IMR-90 (cell line): ENCODE measurements at regions not wholly inside any gene's neighbourhood (a gene's known extent, or its start where the extent isn't known, plus 50 kb on each side); places are given as distances from the start of the nearest gene placed in this dataset.

ENCODE experiments used
- ATAC-seq: fragments of 200-7000 bp; cut with Tn5 transposase; 2 replicates; pipeline ENCODE4 v1.9.1; 2020; ENCODE audit warnings: low read depth, mild to moderate bottlenecking, moderate library complexity
- BruUV-seq: library from RNA; stranded (reverse); fragments of 400-500 nt; replicated peaks from 2 replicates; lab custom pipeline; 2021; lab: Mats Ljungman, UMichigan
- CTCF ChIA-PET: fragments of 300-600 bp; formaldehyde crosslinking; extraction: SDS; loops from one replicate; lab custom pipeline; 2021; ENCODE audit warnings: antibody characterized with exemption; lab: Yijun Ruan, JAX
- POLR2A ChIA-PET: fragments of 300-600 bp; sonication (Branson Sonifier 250); formaldehyde crosslinking; loops from one replicate; lab custom pipeline; 2022; ENCODE audit warnings: antibody characterized with exemption; ENCODE audit not compliant: unreplicated experiment; lab: Charles Lee
- DNase-seq: peaks from one replicate; pipeline ENCODE4 v3.0.0; 2013
- H2AFZ ChIP-seq: replicated peaks from 2 replicates; pipeline ENCODE3; 2013; ENCODE audit warnings: low read length, mild to moderate bottlenecking; ENCODE audit not compliant: poor library complexity
- H2AK5ac ChIP-seq: 2 replicates; pipeline ENCODE4 v1.6.1; 2013; ENCODE audit warnings: low read depth, low read length, inconsistent platforms
- H2AK9ac ChIP-seq: replicated peaks from 2 replicates; pipeline ENCODE3; 2013; ENCODE audit warnings: mild to moderate bottlenecking, low read depth, low read length, moderate library complexity; ENCODE audit not compliant: poor library complexity
- H2BK120ac ChIP-seq: 2 replicates; pipeline ENCODE4 v1.6.1; 2013; ENCODE audit warnings: low read depth, low read length, inconsistent platforms
- H2BK15ac ChIP-seq: 3 replicates; pipeline ENCODE4 v1.6.1; 2013; ENCODE audit warnings: low read depth, low read length, inconsistent platforms
- H2BK20ac ChIP-seq: 2 replicates; pipeline ENCODE4 v1.6.1; 2013; ENCODE audit warnings: low read depth, mild to moderate bottlenecking, inconsistent platforms, low read length, moderate library complexity
- H2BK5ac ChIP-seq: 2 replicates; pipeline ENCODE4 v1.6.1; 2013; ENCODE audit warnings: mild to moderate bottlenecking, low read depth, low read length, inconsistent platforms; ENCODE audit not compliant: poor library complexity, severe bottlenecking
- H3K14ac ChIP-seq: replicated peaks from 2 replicates; pipeline ENCODE4 v1.6.1; 2013; ENCODE audit warnings: low read depth, low read length, inconsistent platforms
- H3K18ac ChIP-seq: 2 replicates; pipeline ENCODE4 v1.6.1; 2013; ENCODE audit warnings: low read depth, low read length, control low read depth
- H3K23ac ChIP-seq: 2 replicates; pipeline ENCODE4 v1.6.1; 2013; ENCODE audit warnings: low read depth, low read length, inconsistent platforms
- H3K27ac ChIP-seq: 2 replicates; pipeline ENCODE4 v1.5.1; 2013; ENCODE audit warnings: mild to moderate bottlenecking, control low read depth, low read length; ENCODE audit not compliant: insufficient read depth
- H3K27me3 ChIP-seq: 2 replicates; pipeline ENCODE4 v1.6.1; 2013; ENCODE audit warnings: low read length; ENCODE audit not compliant: control insufficient read depth, insufficient read depth
- H3K36me3 ChIP-seq: 2 replicates; pipeline ENCODE4 v1.6.1; 2013; ENCODE audit warnings: low read length, mixed read lengths; ENCODE audit not compliant: control insufficient read depth, insufficient read depth
- H3K4ac ChIP-seq: 2 replicates; pipeline ENCODE4 v1.6.1; 2013; ENCODE audit warnings: low read depth, low read length, inconsistent platforms
- H3K4me1 ChIP-seq: 2 replicates; pipeline ENCODE4 v1.6.1; 2013; ENCODE audit warnings: low read length, mixed read lengths; ENCODE audit not compliant: control insufficient read depth, insufficient read depth
- H3K4me2 ChIP-seq: 2 replicates; pipeline ENCODE4 v1.6.1; 2013; ENCODE audit warnings: low read depth, mild to moderate bottlenecking, control low read depth, low read length, moderate library complexity
- H3K4me3 ChIP-seq: 2 replicates; pipeline ENCODE4 v1.5.1; 2013; ENCODE audit warnings: low read depth, mild to moderate bottlenecking, control low read depth, low read length, moderate library complexity; ENCODE audit not compliant: insufficient read depth
- H3K56ac ChIP-seq: 2 replicates; pipeline ENCODE4 v1.6.1; 2013; ENCODE audit warnings: low read length, inconsistent platforms; ENCODE audit not compliant: insufficient read depth; ENCODE audit errors: extremely low read depth
- H3K79me1 ChIP-seq, 2 experiments: 2 replicates each; pipeline ENCODE4 v1.6.1; 2013; ENCODE audit warnings: low read length in 2 of 2, inconsistent platforms in 1 of 2, low read depth in 1 of 2
- H3K9ac ChIP-seq: 2 replicates; pipeline ENCODE4 v1.6.1; 2013; ENCODE audit warnings: low read depth, low read length, control low read depth
- H3K9me1 ChIP-seq: 2 replicates; pipeline ENCODE4 v1.6.1; 2013; ENCODE audit warnings: low read length, inconsistent platforms; ENCODE audit not compliant: insufficient read depth
- H3K9me3 ChIP-seq: 2 replicates; pipeline ENCODE4 v1.6.1; 2013; ENCODE audit warnings: low read length; ENCODE audit not compliant: control insufficient read depth, insufficient read depth
- H4K20me1 ChIP-seq: 2 replicates; pipeline ENCODE4 v1.6.1; 2013; ENCODE audit warnings: low read length, inconsistent platforms; ENCODE audit not compliant: insufficient read depth
- H4K5ac ChIP-seq: 2 replicates; pipeline ENCODE4 v1.6.1; 2013; ENCODE audit warnings: mild to moderate bottlenecking, low read depth, low read length, control low read depth
- H4K8ac ChIP-seq, 2 experiments: 2 replicates each; pipeline ENCODE4 v1.6.1; 2013; ENCODE audit warnings: low read depth in 2 of 2, low read length in 2 of 2, control low read depth in 1 of 2, inconsistent platforms in 1 of 2
- H4K91ac ChIP-seq: 2 replicates; pipeline ENCODE4 v1.6.1; 2013; ENCODE audit warnings: low read depth, low read length, inconsistent platforms; ENCODE audit not compliant: insufficient read depth
- FOS ChIP-seq: fragments of 150-350 bp; IDR thresholded peaks from 2 replicates; pipeline ENCODE4 v1.6.1; 2016; ENCODE audit warnings: low read depth, low read length
- MAFK ChIP-seq: IDR thresholded peaks from 2 replicates; pipeline ENCODE4 v1.6.1; 2012; ENCODE audit warnings: low read depth, low read length, improper control_type of control experiment
- MAZ ChIP-seq: IDR thresholded peaks from 2 replicates; pipeline ENCODE4 v1.6.1; 2012; ENCODE audit warnings: low read depth, mild to moderate bottlenecking, low read length, improper control_type of control experiment, moderate library complexity, borderline replicate concordance
- MXI1 ChIP-seq: IDR thresholded peaks from 2 replicates; pipeline ENCODE4 v1.6.1; 2012; ENCODE audit warnings: low read depth, mild to moderate bottlenecking, low read length, moderate library complexity, borderline replicate concordance
- NFE2L2 ChIP-seq: fragments of 150-350 bp; IDR thresholded peaks from 2 replicates; pipeline ENCODE4 v1.6.1; 2016; ENCODE audit warnings: low read depth, mild to moderate bottlenecking, low read length
- POLR2A ChIP-seq: IDR thresholded peaks from 2 replicates; pipeline ENCODE4 v1.6.1; 2012; ENCODE audit warnings: mild to moderate bottlenecking, low read depth, low read length
- RAD21 ChIP-seq: IDR thresholded peaks from 2 replicates; pipeline ENCODE4 v1.6.1; 2012; ENCODE audit warnings: low read length, improper control_type of control experiment
- RCOR1 ChIP-seq: IDR thresholded peaks from 2 replicates; pipeline ENCODE4 v1.6.1; 2012; ENCODE audit warnings: mild to moderate bottlenecking, low read length, improper control_type of control experiment; ENCODE audit not compliant: insufficient replicate concordance
- SMC3 ChIP-seq: fragments of 150-350 bp; IDR thresholded peaks from 2 replicates; pipeline ENCODE4 v1.6.1; 2016; ENCODE audit warnings: low read depth, mild to moderate bottlenecking, antibody characterized with exemption, low read length, moderate library complexity
- WGBS, 2 experiments: methylation state at CpG; one replicate each; pipeline versions ENCODE4 v1.1.5 to v1.1.7; 2013; ENCODE audit warnings: missing lambda C conversion rate in 2 of 2; ENCODE audit not compliant: insufficient read length in 1 of 2; ENCODE audit errors: extremely low coverage in 2 of 2; 5-methylcytosine and 5-hydroxymethylcytosine counted together
- dilution Hi-C: fragments of 300-500 bp; cut with HindIII; formaldehyde crosslinking; loops from one replicate; pipeline ENCODE4 v1.14.3; 2018; ENCODE audit warnings: low sequenced_read_pairs; ENCODE audit not compliant: unreplicated experiment
- in situ Hi-C: fragments of 300-500 bp; cut with MboI; formaldehyde crosslinking; loops from 3 replicates; pipeline ENCODE4 v1.14.3; 2019; ENCODE audit warnings: low sequenced_read_pairs, inconsistent platforms, mixed read lengths
- intact Hi-C: fragments of 100-400 bp; cut with micrococcal nuclease; formaldehyde crosslinking; loops from 2 replicates; pipeline ENCODE4 v1.10.0; 2022
- TF ChIP-seq, protein P1 (sequence below): fragments of 150-350 bp; IDR thresholded peaks from 2 replicates; pipeline ENCODE4 v1.6.1; 2016; ENCODE audit warnings: low read depth, mild to moderate bottlenecking, low read length, moderate library complexity, borderline replicate concordance
- TF ChIP-seq, protein P2 (sequence below): conservative IDR thresholded peaks from 2 replicates; pipeline ENCODE4 v1.5.1; 2012; ENCODE audit warnings: mild to moderate bottlenecking, low read depth, low read length, improper control_type of control experiment
- TF ChIP-seq, protein P3 (sequence below): fragments of 150-350 bp; IDR thresholded peaks from 2 replicates; pipeline ENCODE4 v1.6.1; 2017; ENCODE audit warnings: mild to moderate bottlenecking, antibody characterized with exemption, low read length, low read depth

DNA sequence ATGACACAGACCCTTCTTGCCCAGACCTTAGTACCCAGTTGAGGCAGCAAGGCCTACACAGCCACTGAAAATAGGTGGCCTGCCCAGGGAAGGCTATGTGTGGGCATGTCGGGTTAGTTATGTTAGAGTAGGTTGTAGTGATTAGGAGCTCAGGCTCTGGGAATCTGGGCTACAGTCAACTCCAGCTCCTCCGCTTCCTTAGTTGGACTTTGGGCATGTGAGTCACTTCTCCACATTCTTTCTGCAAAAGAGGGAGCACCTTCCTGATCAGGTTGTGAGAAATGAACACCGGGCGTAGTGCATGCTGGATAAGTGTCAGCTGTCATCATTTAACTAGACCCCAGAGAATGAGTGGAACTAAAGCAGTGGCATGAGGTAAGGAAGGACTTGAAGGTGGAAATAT is 64.8 kb downstream of the ARHGAP35 start:
- WGBS, 2 experiments: 100% methylated on average over 1 of the region's 4 CpGs; no CpG with 5 or more reads in 1 of the 2 experiments
- H3K23ac ChIP-seq: no peak overlapping the region; the same call in 1 of the 2 replicates
- peak overlapping the region; percentile 39; the same call in 1 of the 2 replicates for H3K4ac ChIP-seq
- no peak overlapping the region for H3K27ac ChIP-seq
- no TSS peak for BruUV-seq
- POLR2A ChIA-PET: no interaction called here
- H3K9me1 ChIP-seq: peaks cover 26% of the 10 kb centered on the region
- H2BK20ac ChIP-seq: no peak overlapping the region
- H3K27me3 ChIP-seq: no peaks in the 10 kb centered on the region
- peak overlapping the region; percentile 6 for H2BK5ac ChIP-seq
- no peak overlapping the region for H2AFZ ChIP-seq
- peaks cover 63% of the 10 kb centered on the region for H4K20me1 ChIP-seq
- no peak overlapping the region for H3K4me2 ChIP-seq
- no peak for DNase-seq
- no peak overlapping the region for H3K56ac ChIP-seq
- H3K9ac ChIP-seq: no peak overlapping the region
- peak overlapping the region; percentile 58; the same call in 1 of the 2 replicates for H3K14ac ChIP-seq
- no peak overlapping the region for H3K18ac ChIP-seq
- intact Hi-C loops (no loop called here), dilution Hi-C loops (no loop called here), in situ Hi-C loops (no loop called here)
- no peak overlapping the region for H2BK120ac ChIP-seq
- no peak for TF ChIP-seq SMC3
- TF ChIP-seq MAFK: no peak
- no peak for TF ChIP-seq POLR2A
- no peak for TF ChIP-seq RCOR1
- TF ChIP-seq MXI1: no peak
- TF ChIP-seq MAZ: no peak
- TF ChIP-seq, protein P1, sequence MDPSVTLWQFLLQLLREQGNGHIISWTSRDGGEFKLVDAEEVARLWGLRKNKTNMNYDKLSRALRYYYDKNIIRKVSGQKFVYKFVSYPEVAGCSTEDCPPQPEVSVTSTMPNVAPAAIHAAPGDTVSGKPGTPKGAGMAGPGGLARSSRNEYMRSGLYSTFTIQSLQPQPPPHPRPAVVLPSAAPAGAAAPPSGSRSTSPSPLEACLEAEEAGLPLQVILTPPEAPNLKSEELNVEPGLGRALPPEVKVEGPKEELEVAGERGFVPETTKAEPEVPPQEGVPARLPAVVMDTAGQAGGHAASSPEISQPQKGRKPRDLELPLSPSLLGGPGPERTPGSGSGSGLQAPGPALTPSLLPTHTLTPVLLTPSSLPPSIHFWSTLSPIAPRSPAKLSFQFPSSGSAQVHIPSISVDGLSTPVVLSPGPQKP: no peak
- no peak for TF ChIP-seq NFE2L2
- no peak for TF ChIP-seq RAD21
- TF ChIP-seq FOS: no peak
- TF ChIP-seq, protein P2, sequence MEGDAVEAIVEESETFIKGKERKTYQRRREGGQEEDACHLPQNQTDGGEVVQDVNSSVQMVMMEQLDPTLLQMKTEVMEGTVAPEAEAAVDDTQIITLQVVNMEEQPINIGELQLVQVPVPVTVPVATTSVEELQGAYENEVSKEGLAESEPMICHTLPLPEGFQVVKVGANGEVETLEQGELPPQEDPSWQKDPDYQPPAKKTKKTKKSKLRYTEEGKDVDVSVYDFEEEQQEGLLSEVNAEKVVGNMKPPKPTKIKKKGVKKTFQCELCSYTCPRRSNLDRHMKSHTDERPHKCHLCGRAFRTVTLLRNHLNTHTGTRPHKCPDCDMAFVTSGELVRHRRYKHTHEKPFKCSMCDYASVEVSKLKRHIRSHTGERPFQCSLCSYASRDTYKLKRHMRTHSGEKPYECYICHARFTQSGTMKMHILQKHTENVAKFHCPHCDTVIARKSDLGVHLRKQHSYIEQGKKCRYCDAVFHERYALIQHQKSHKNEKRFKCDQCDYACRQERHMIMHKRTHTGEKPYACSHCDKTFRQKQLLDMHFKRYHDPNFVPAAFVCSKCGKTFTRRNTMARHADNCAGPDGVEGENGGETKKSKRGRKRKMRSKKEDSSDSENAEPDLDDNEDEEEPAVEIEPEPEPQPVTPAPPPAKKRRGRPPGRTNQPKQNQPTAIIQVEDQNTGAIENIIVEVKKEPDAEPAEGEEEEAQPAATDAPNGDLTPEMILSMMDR: no peak
- TF ChIP-seq, protein P3, sequence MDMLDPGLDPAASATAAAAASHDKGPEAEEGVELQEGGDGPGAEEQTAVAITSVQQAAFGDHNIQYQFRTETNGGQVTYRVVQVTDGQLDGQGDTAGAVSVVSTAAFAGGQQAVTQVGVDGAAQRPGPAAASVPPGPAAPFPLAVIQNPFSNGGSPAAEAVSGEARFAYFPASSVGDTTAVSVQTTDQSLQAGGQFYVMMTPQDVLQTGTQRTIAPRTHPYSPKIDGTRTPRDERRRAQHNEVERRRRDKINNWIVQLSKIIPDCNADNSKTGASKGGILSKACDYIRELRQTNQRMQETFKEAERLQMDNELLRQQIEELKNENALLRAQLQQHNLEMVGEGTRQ: no peak
- no peak overlapping the region for H2BK15ac ChIP-seq
- H2AK5ac ChIP-seq: peak overlapping the region; percentile 72; the same call in 1 of the 2 replicates
- peaks cover 18% of the 10 kb centered on the region for H3K4me1 ChIP-seq
- H3K4me3 ChIP-seq: no peak overlapping the region
- H4K91ac ChIP-seq: no peak overlapping the region
- CTCF ChIA-PET: interaction anchor here (0.9 to 1.1 kb wide), 2 partner anchors 65 to 66 kb away, joined by 4 read pairs; no protein-coding TSS in a partner anchor
- H2AK9ac ChIP-seq: no peak overlapping the region
- no peak overlapping the region for H4K8ac ChIP-seq
- H3K9me3 ChIP-seq: no peaks in the 10 kb centered on the region
- H3K36me3 ChIP-seq: peaks cover 14% of the 10 kb centered on the region
- H3K79me1 ChIP-seq: peaks cover 68 to 92% of the 10 kb centered on the region in 2 experiments
- ATAC-seq: no peak
- H4K5ac ChIP-seq: no peak overlapping the region
